ACC112 (cell line): ENCODE measurements at regions not wholly inside any gene's neighbourhood (a gene's known extent, or its start where the extent isn't known, plus 50 kb on each side); places are given as distances from the start of the nearest gene placed in this dataset.

ENCODE experiments used
- H2AFZ ChIP-seq: fragments of 200-600 bp; sonication (generic); one replicate; pipeline ENCODE4 v1.6.0; 2017; ENCODE audit warnings: antibody characterized with exemption, low read length; ENCODE audit not compliant: unreplicated experiment
- H3K27ac ChIP-seq: fragments of 200-600 bp; sonication (generic); 2 replicates; pipeline ENCODE4 v1.5.1; 2014; ENCODE audit warnings: low read depth, mild to moderate bottlenecking, antibody characterized with exemption, low read length, moderate library complexity
- H3K27me3 ChIP-seq: fragments of 200-600 bp; sonication (generic); 2 replicates; pipeline ENCODE4 v1.6.1; 2014; ENCODE audit warnings: mild to moderate bottlenecking, antibody characterized with exemption, low read length, moderate library complexity, mixed read lengths; ENCODE audit not compliant: insufficient read depth
- H3K36me3 ChIP-seq: fragments of 200-600 bp; sonication (generic); 2 replicates; pipeline ENCODE4 v1.6.1; 2016; ENCODE audit warnings: mild to moderate bottlenecking, antibody characterized with exemption, low read length, moderate library complexity, mixed read lengths; ENCODE audit not compliant: insufficient read depth
- H3K4me1 ChIP-seq: fragments of 200-600 bp; sonication (generic); one replicate; pipeline ENCODE4 v1.6.1; 2016; ENCODE audit warnings: low read length, mixed read lengths; ENCODE audit not compliant: insufficient read depth, unreplicated experiment, control insufficient read depth
- H3K4me3 ChIP-seq: fragments of 200-600 bp; sonication (generic); 2 replicates; pipeline ENCODE4 v1.5.1; 2014; ENCODE audit warnings: mild to moderate bottlenecking, low read depth, low read length
- H3K79me2 ChIP-seq: fragments of 200-600 bp; sonication (generic); one replicate; pipeline ENCODE4 v1.6.0; 2016; ENCODE audit warnings: low read length; ENCODE audit not compliant: control insufficient read depth, unreplicated experiment, insufficient read depth

GRCh38 chr3:168267179-168267578 lies 171.5 kb upstream of the GOLIM4 start:
- H3K4me3 ChIP-seq, result no peak overlapping the region
- no peak overlapping the region for H2AFZ ChIP-seq
- H3K4me1 ChIP-seq, result no peaks in the 10 kb centered on the region
- no peaks in the 10 kb centered on the region for H3K36me3 ChIP-seq
- H3K79me2 ChIP-seq, result no peaks in the 10 kb centered on the region
- no peak overlapping the region for H3K27ac ChIP-seq
- H3K27me3 ChIP-seq, result peaks cover 8% of the 10 kb centered on the region; the same call in 1 of the 2 replicates

- Histone ChIP-seq H3K4me1 (no peaks in the 10 kb centered on the region), H2AFZ (no peak overlapping the region), H3K27me3 (peaks cover 7% of the 10 kb centered on the region; the same call in 1 of the 2 replicates), H3K79me2 (no peaks in the 10 kb centered on the region), H3K36me3 (no peaks in the 10 kb centered on the region), H3K27ac (no peak overlapping the region), H3K4me3 (no peak overlapping the region)
Measured at GRCh38 chr3:168266335-168266734, 170.6 kb upstream of the GOLIM4 start.

DNA sequence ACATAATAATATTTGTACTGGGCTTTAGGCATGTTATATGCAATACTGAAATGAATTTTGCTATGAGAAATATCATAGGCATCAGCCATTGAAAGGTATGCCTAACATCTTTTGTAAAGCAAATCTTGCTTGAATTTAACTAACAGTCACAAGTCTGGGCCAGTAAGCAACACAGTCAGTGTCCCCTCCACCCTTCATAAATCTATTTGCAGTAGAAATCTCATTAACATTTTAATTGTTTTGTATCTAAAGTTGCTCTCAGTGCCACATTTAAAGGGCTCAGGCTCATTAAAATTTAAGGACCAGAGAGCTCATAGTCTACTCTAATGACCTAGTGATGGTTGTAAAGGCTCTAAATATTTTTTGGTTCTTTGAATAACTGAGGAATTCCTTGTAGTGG lies 167.2 kb upstream of the GOLIM4 start:
- Histone ChIP-seq H3K79me2 (no peaks in the 10 kb centered on the region), H3K4me3 (no peak overlapping the region), H3K27ac (no peak overlapping the region), H2AFZ (no peak overlapping the region), H3K36me3 (no peaks in the 10 kb centered on the region), H3K4me1 (no peaks in the 10 kb centered on the region), H3K27me3 (peaks cover 11% of the 10 kb centered on the region; the same call in 1 of the 2 replicates)

GRCh38 chr3:168260859-168261258 lies 165.1 kb upstream of the GOLIM4 start:
- no peak overlapping the region for H3K27ac ChIP-seq
- H3K4me3 ChIP-seq, result no peak overlapping the region
- peaks cover 11% of the 10 kb centered on the region; the same call in 1 of the 2 replicates for H3K27me3 ChIP-seq
- H3K4me1 ChIP-seq, result no peaks in the 10 kb centered on the region
- no peaks in the 10 kb centered on the region for H3K36me3 ChIP-seq
- H3K79me2 ChIP-seq, result no peaks in the 10 kb centered on the region
- H2AFZ ChIP-seq, result no peak overlapping the region

DNA sequence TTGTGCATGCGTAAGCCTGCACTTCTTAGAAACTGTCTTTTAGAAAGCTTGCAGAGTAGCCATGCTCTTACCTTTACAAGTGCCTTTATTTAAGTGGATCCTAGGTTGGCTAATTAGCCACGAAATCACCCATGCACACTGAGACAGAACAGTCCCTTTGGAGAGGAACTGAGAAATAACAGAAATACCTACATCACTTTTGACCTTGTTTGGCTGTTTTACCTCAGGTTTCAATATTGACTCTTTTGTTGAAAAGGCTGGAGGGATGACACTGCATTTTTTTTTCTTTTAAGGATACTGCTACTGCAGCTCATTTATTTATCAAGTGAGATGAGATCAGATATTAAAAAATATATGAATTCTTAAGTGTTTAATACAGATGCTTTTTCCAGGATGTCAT lies 155.6 kb upstream of the GOLIM4 start:
- H3K27me3 ChIP-seq, result peaks cover 46% of the 10 kb centered on the region
- H3K4me3 ChIP-seq, result no peak overlapping the region
- H3K27ac ChIP-seq, result no peak overlapping the region
- H3K36me3 ChIP-seq, result no peaks in the 10 kb centered on the region
- no peaks in the 10 kb centered on the region for H3K79me2 ChIP-seq
- no peak overlapping the region for H2AFZ ChIP-seq
- H3K4me1 ChIP-seq, result peaks cover 5% of the 10 kb centered on the region

GRCh38 chr3:168250415-168250861 lies 154.7 kb upstream of the GOLIM4 start:
- Histone ChIP-seq H2AFZ (peak overlapping the region; percentile 84), H3K27ac (no peak overlapping the region), H3K36me3 (no peaks in the 10 kb centered on the region), H3K4me1 (peaks cover 5% of the 10 kb centered on the region), H3K4me3 (peak overlapping the region; percentile 88), H3K79me2 (no peaks in the 10 kb centered on the region), H3K27me3 (peaks cover 56% of the 10 kb centered on the region)

GRCh38 chr3:168249550-168250414 lies 154.1 kb upstream of the GOLIM4 start:
- Histone ChIP-seq H3K27ac (no peak overlapping the region), H3K79me2 (no peaks in the 10 kb centered on the region), H3K4me3 (peak overlapping the region; percentile 88), H3K36me3 (no peaks in the 10 kb centered on the region), H3K4me1 (peaks cover 5% of the 10 kb centered on the region), H3K27me3 (peaks cover 62% of the 10 kb centered on the region), H2AFZ (peak overlapping the region; percentile 84)

DNA sequence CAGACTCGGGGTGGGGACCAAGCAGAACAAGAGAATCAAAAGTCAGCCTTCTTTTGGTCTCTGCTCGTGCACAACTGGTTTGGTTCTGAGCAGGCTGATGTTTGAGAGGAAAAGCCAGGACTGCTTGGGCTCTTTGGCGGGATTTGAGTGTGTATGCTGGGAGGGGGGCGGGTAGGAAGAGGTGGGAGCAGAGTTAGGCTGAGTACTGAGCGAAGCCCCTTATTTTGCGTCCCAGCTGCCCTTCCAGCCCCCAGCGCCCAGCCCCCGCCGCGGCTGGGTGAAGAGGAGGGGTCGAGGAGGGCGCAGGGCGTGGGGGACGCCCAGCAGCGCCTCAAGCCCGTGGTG lies 153.5 kb upstream of the GOLIM4 start:
- Histone ChIP-seq H2AFZ (peak overlapping the region; percentile 80), H3K27ac (no peak overlapping the region), H3K27me3 (peaks cover 67% of the 10 kb centered on the region), H3K4me3 (peak overlapping the region; percentile 88), H3K4me1 (peaks cover 5% of the 10 kb centered on the region), H3K36me3 (no peaks in the 10 kb centered on the region), H3K79me2 (no peaks in the 10 kb centered on the region)

DNA sequence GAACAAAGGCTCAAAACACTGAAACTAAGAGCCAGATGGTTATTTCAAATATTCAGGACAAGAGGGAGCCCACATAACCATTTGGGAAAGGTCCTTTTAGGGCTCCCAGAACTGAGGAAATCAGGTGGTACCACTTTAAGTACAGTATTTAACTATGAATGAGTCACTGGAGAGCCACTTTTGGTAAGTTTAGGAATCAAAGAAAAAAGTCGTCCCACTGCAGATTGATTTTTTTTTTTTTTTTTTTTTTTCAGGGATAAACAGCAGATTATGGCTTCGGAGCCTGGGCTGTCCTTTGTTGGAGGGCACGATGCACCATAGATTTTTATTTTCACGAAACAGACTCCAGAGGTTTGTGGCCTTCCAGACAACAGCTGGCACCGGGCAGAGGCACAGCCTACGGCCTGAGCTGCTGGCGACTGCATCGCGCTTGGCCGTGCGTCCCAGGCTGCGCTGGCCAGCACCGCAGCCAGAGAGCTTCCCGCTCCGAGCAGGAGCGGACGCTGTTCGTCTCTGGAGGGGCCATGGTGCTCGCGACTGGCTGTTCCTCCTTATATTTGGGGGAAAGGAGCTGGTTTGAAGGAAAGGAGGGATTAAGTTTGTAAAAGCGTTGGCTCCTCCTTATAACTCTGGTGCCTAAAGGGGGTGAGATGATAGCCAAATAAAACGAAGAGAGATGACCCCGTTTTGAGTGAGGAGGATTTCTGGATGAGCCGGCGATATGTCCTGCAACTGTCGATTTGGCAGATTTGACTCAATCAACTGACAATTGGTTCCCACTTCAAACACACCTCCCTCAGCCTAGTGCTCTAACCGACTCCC lies 152.9 kb upstream of the GOLIM4 start:
- H2AFZ ChIP-seq, result peak overlapping the region; percentile 80
- H3K27ac ChIP-seq, result no peak overlapping the region
- peaks cover 72% of the 10 kb centered on the region for H3K27me3 ChIP-seq
- peaks cover 5% of the 10 kb centered on the region for H3K4me1 ChIP-seq
- peak overlapping the region; percentile 88 for H3K4me3 ChIP-seq
- no peaks in the 10 kb centered on the region for H3K36me3 ChIP-seq
- no peaks in the 10 kb centered on the region for H3K79me2 ChIP-seq

DNA sequence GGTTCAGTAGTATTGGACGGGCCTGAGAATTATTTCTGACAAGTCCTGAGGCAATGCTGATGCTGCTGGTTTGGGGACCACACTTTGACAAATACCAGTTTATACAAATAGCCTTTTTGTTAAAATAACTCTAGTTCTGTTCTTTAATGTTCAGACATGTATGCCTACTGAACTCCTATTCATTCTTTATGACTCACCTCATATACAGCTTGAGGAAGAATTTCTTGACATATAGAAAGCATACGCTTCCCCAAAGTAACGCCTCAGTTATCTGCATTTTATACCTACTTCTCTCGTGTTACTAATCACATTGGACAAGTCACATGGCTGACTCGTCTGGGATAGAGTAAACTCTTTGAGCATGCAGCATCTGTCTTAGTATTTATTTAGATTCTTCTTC lies 145.4 kb upstream of the GOLIM4 start:
- H3K27ac ChIP-seq, result no peak overlapping the region
- H3K27me3 ChIP-seq, result peaks cover 94% of the 10 kb centered on the region
- no peak overlapping the region for H3K4me3 ChIP-seq
- no peak overlapping the region for H2AFZ ChIP-seq
- H3K36me3 ChIP-seq, result no peaks in the 10 kb centered on the region
- H3K4me1 ChIP-seq, result no peaks in the 10 kb centered on the region
- no peaks in the 10 kb centered on the region for H3K79me2 ChIP-seq
